MM.1S (cell line): ENCODE measurements at regions not wholly inside any gene's neighbourhood (a gene's known extent, or its start where the extent isn't known, plus 50 kb on each side); places are given as distances from the start of the nearest gene placed in this dataset.

Experiments used
- DNase-seq: peaks from one replicate; pipeline ENCODE4 v3.0.0-alpha.2; 2015
- H2AFZ ChIP-seq: fragments of 300-600 bp; sonication (generic); 2 replicates; pipeline ENCODE4 v1.6.0; 2016; ENCODE audit warnings: antibody characterized with exemption, low read length
- H3F3A ChIP-seq: fragments of 300-600 bp; sonication (generic); 2 replicates; pipeline ENCODE4 v1.6.1; 2016; ENCODE audit warnings: mild to moderate bottlenecking, antibody characterized with exemption, low read length, moderate library complexity, mixed read lengths; ENCODE audit not compliant: insufficient read depth
- H3K27ac ChIP-seq: fragments of 300-600 bp; sonication (generic); 2 replicates; pipeline ENCODE4 v1.5.1; 2016; ENCODE audit warnings: mild to moderate bottlenecking, low read length
- H3K27me3 ChIP-seq: fragments of 300-600 bp; sonication (generic); replicated peaks from 2 replicates; pipeline ENCODE4 v1.6.0; 2016; ENCODE audit warnings: low read length; ENCODE audit not compliant: insufficient read depth
- H3K36me3 ChIP-seq: fragments of 300-600 bp; sonication (generic); replicated peaks from 2 replicates; pipeline ENCODE4 v1.6.1; 2016; ENCODE audit warnings: mild to moderate bottlenecking, low read length, mixed read lengths; ENCODE audit not compliant: insufficient read depth
- H3K4me1 ChIP-seq: fragments of 300-600 bp; sonication (generic); 2 replicates; pipeline ENCODE4 v1.6.1; 2016; ENCODE audit warnings: low read length, mixed read lengths
- H3K4me2 ChIP-seq: fragments of 300-600 bp; sonication (generic); 2 replicates; pipeline ENCODE4 v1.6.0; 2016; ENCODE audit warnings: low read depth, low read length
- H3K4me3 ChIP-seq: fragments of 300-600 bp; sonication (generic); 2 replicates; pipeline ENCODE4 v1.5.1; 2016; ENCODE audit warnings: low read length, mixed read lengths
- H3K79me2 ChIP-seq: fragments of 300-600 bp; sonication (generic); 2 replicates; pipeline ENCODE4 v1.6.1; 2016; ENCODE audit warnings: mixed run types, low read length, mixed read lengths
- H3K9ac ChIP-seq: fragments of 300-600 bp; sonication (generic); 2 replicates; pipeline ENCODE4 v1.6.1; 2016; ENCODE audit warnings: low read length, mixed read lengths
- H3K9me2 ChIP-seq: fragments of 300-600 bp; sonication (generic); replicated peaks from 2 replicates; pipeline ENCODE4 v1.6.1; 2016; ENCODE audit warnings: mild to moderate bottlenecking, low read length, mixed read lengths; ENCODE audit not compliant: insufficient read depth
- H3K9me3 ChIP-seq: fragments of 300-600 bp; sonication (generic); replicated peaks from 2 replicates; pipeline ENCODE4 v1.6.1; 2016; ENCODE audit warnings: mild to moderate bottlenecking, low read length, mixed read lengths; ENCODE audit not compliant: insufficient read depth
- H4K20me1 ChIP-seq: fragments of 300-600 bp; sonication (generic); 2 replicates; pipeline ENCODE4 v1.6.1; 2016; ENCODE audit warnings: mild to moderate bottlenecking, low read length, moderate library complexity, mixed read lengths; ENCODE audit not compliant: insufficient read depth
- CTCF ChIP-seq: fragments of 300-600 bp; sonication (generic); IDR thresholded peaks from 2 replicates; pipeline ENCODE4 v1.5.1; 2016; ENCODE audit warnings: antibody characterized with exemption, low read length, mixed read lengths
- EZH2 ChIP-seq: fragments of 300-600 bp; sonication (generic); optimal IDR thresholded peaks from 2 replicates; pipeline ENCODE3; 2017; ENCODE audit warnings: low read depth, mild to moderate bottlenecking, antibody characterized with exemption, low read length, mixed read lengths
- EZH2phosphoT487 ChIP-seq: fragments of 300-600 bp; sonication (generic); IDR thresholded peaks from 2 replicates; pipeline ENCODE4 v1.6.1; 2018; ENCODE audit warnings: antibody characterized with exemption, low read length

- H3K4me1 ChIP-seq: no peaks in the 10 kb centered on the region
- no peak overlapping the region for H3K4me2 ChIP-seq
- H3K27me3 ChIP-seq: no peaks in the 10 kb centered on the region
- no peak overlapping the region for H3K9ac ChIP-seq
- H3K9me3 ChIP-seq: no peaks in the 10 kb centered on the region
- no peaks in the 10 kb centered on the region for H3K9me2 ChIP-seq
- no peaks in the 10 kb centered on the region for H4K20me1 ChIP-seq
- H3K79me2 ChIP-seq: no peaks in the 10 kb centered on the region
- no peak overlapping the region for H3K4me3 ChIP-seq
- no peak overlapping the region for H3K27ac ChIP-seq
- H3K36me3 ChIP-seq: no peaks in the 10 kb centered on the region
- no peak overlapping the region for H2AFZ ChIP-seq
- TF ChIP-seq EZH2phosphoT487 (no peak), EZH2 (no peak)
- no peaks in the 10 kb centered on the region for H3F3A ChIP-seq
- no peak for DNase-seq
Measured at GRCh38 chr13:100883453-100883852, 208.9 kb upstream of the TMTC4 start.

- H3K79me2 ChIP-seq: no peaks in the 10 kb centered on the region
- H3F3A ChIP-seq: no peaks in the 10 kb centered on the region
- no peaks in the 10 kb centered on the region for H3K9me2 ChIP-seq
- no peaks in the 10 kb centered on the region for H3K36me3 ChIP-seq
- no peaks in the 10 kb centered on the region for H4K20me1 ChIP-seq
- no peak overlapping the region for H2AFZ ChIP-seq
- no peak overlapping the region for H3K4me2 ChIP-seq
- no peaks in the 10 kb centered on the region for H3K27me3 ChIP-seq
- H3K27ac ChIP-seq: no peak overlapping the region
- H3K4me1 ChIP-seq: no peaks in the 10 kb centered on the region
- no peak overlapping the region for H3K9ac ChIP-seq
- H3K9me3 ChIP-seq: no peaks in the 10 kb centered on the region
- no peak for TF ChIP-seq EZH2
- no peak for TF ChIP-seq EZH2phosphoT487
- no peak for TF ChIP-seq CTCF
- no peak overlapping the region for H3K4me3 ChIP-seq
- no peak for DNase-seq
Measured at GRCh38 chr13:100881291-100881864, 206.8 kb upstream of the TMTC4 start.

GRCh38 chr13:100880166-100880565 lies 205.6 kb upstream of the TMTC4 start:
- Histone ChIP-seq H3K9me3 (no peaks in the 10 kb centered on the region), H2AFZ (no peak overlapping the region), H3K4me3 (no peak overlapping the region), H4K20me1 (no peaks in the 10 kb centered on the region), H3K4me1 (no peaks in the 10 kb centered on the region), H3K36me3 (no peaks in the 10 kb centered on the region), H3K9me2 (no peaks in the 10 kb centered on the region), H3K4me2 (no peak overlapping the region), H3K27ac (no peak overlapping the region), H3K27me3 (no peaks in the 10 kb centered on the region), H3K79me2 (no peaks in the 10 kb centered on the region), H3F3A (no peaks in the 10 kb centered on the region), H3K9ac (no peak overlapping the region)
- DNase-seq: no peak
- no peak for TF ChIP-seq EZH2phosphoT487
- TF ChIP-seq EZH2: no peak
- no peak for TF ChIP-seq CTCF

GRCh38 chr13:100879255-100879654 lies 204.7 kb upstream of the TMTC4 start:
- Histone ChIP-seq H3K4me3 (no peak overlapping the region), H3K27me3 (no peaks in the 10 kb centered on the region), H3K4me2 (no peak overlapping the region), H4K20me1 (no peaks in the 10 kb centered on the region), H2AFZ (no peak overlapping the region), H3K79me2 (no peaks in the 10 kb centered on the region), H3K9me3 (no peaks in the 10 kb centered on the region), H3K4me1 (no peaks in the 10 kb centered on the region), H3K9me2 (no peaks in the 10 kb centered on the region), H3K36me3 (no peaks in the 10 kb centered on the region), H3F3A (no peaks in the 10 kb centered on the region), H3K9ac (no peak overlapping the region), H3K27ac (no peak overlapping the region)
- no peak for TF ChIP-seq EZH2phosphoT487
- DNase-seq: no peak
